ENCODE measurements at regions not wholly inside any gene's neighbourhood (a gene's known extent, or its start where the extent isn't known, plus 50 kb on each side); places are given as distances from the start of the nearest gene placed in this dataset.

GRCh38 chr6:112725541-112726085 is 378.5 kb downstream of the RFPL4B start:
- TF ChIP-seq, protein P1, sequence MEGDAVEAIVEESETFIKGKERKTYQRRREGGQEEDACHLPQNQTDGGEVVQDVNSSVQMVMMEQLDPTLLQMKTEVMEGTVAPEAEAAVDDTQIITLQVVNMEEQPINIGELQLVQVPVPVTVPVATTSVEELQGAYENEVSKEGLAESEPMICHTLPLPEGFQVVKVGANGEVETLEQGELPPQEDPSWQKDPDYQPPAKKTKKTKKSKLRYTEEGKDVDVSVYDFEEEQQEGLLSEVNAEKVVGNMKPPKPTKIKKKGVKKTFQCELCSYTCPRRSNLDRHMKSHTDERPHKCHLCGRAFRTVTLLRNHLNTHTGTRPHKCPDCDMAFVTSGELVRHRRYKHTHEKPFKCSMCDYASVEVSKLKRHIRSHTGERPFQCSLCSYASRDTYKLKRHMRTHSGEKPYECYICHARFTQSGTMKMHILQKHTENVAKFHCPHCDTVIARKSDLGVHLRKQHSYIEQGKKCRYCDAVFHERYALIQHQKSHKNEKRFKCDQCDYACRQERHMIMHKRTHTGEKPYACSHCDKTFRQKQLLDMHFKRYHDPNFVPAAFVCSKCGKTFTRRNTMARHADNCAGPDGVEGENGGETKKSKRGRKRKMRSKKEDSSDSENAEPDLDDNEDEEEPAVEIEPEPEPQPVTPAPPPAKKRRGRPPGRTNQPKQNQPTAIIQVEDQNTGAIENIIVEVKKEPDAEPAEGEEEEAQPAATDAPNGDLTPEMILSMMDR (IDR thresholded peaks at IDR 0.05; ENCODE audit: low read length), result no peak
- TF ChIP-seq EZH2 (optimal IDR thresholded peaks at IDR 0.05; ENCODE audit: low read depth, low read length), result no peak

Data from MM.1S (cell line).